ENCODE measurements at regions not wholly inside any gene's neighbourhood (a gene's known extent, or its start where the extent isn't known, plus 50 kb on each side); places are given as distances from the start of the nearest gene placed in this dataset.

- TF ChIP-seq KDM4A (IDR thresholded peaks at IDR 0.05; ENCODE audit: low read depth, low read length, severe bottlenecking) = no peak
- no peak for TF ChIP-seq POLR2A (IDR thresholded peaks at IDR 0.05; ENCODE audit: control extremely low read depth in 1 of 2, low read depth in 2 of 2, low read length in 2 of 2)
- no peak for TF ChIP-seq CTCF (IDR thresholded peaks at IDR 0.05; ENCODE audit: control extremely low read depth in 1 of 3, insufficient read depth in 1 of 3, low read depth in 1 of 3, low read length in 3 of 3)
- no peak for TF ChIP-seq PHF8 (conservative IDR thresholded peaks at IDR 0.05; ENCODE audit: low read depth, low read length)
- no peak for TF ChIP-seq CHD2 (IDR thresholded peaks at IDR 0.05; ENCODE audit: low read length)
- no peak for TF ChIP-seq POLR2AphosphoS5 (IDR thresholded peaks at IDR 0.05; ENCODE audit: low read depth, low read length)
- no peak for TF ChIP-seq ATF3 (IDR thresholded peaks at IDR 0.05; ENCODE audit: insufficient read depth, low read depth, low read length)
- no peak for TF ChIP-seq HDAC6 (IDR thresholded peaks at IDR 0.05; ENCODE audit: low read depth, low read length)
- no peak for TF ChIP-seq EP300 (IDR thresholded peaks at IDR 0.05; ENCODE audit: borderline replicate concordance in 1 of 2, low read depth in 2 of 2, low read length in 2 of 2)
- TF ChIP-seq YY1 (IDR thresholded peaks at IDR 0.05; ENCODE audit: low read depth, low read length) = no peak
- no peak for TF ChIP-seq TCF12 (IDR thresholded peaks at IDR 0.05; ENCODE audit: low read depth, low read length)
Measured at GRCh38 chr9:129560881-129561306, 60.0 kb downstream of the C9orf50 start.
